Glutamatergic neuron (in vitro differentiated cells): ENCODE measurements at regions not wholly inside any gene's neighbourhood (a gene's known extent, or its start where the extent isn't known, plus 50 kb on each side); places are given as distances from the start of the nearest gene placed in this dataset.

Source experiments
- DNase-seq: peaks from one replicate; pipeline ENCODE4 v3.0.0; 2022
- H3K27ac Mint-ChIP-seq: one replicate; pipeline ENCODE4 v1.8.0; 2020; ENCODE audit warnings: mild to moderate bottlenecking, mixed read lengths, inconsistent platforms; ENCODE audit not compliant: unreplicated experiment
- H3K27me3 Mint-ChIP-seq: one replicate; pipeline ENCODE4 v1.8.0; 2020; ENCODE audit warnings: mild to moderate bottlenecking, moderate library complexity, mixed read lengths, inconsistent platforms; ENCODE audit not compliant: unreplicated experiment
- H3K36me3 Mint-ChIP-seq: one replicate; pipeline ENCODE4 v1.8.0; 2020; ENCODE audit warnings: mild to moderate bottlenecking, mixed read lengths, inconsistent platforms; ENCODE audit not compliant: unreplicated experiment
- H3K4me1 Mint-ChIP-seq: one replicate; pipeline ENCODE4 v1.8.0; 2020; ENCODE audit warnings: mild to moderate bottlenecking, low read depth, mixed read lengths, inconsistent platforms; ENCODE audit not compliant: unreplicated experiment
- H3K4me3 Mint-ChIP-seq: one replicate; pipeline ENCODE4 v1.8.0; 2020; ENCODE audit warnings: mild to moderate bottlenecking, mixed read lengths, inconsistent platforms; ENCODE audit not compliant: unreplicated experiment
- H3K9me3 Mint-ChIP-seq: one replicate; pipeline ENCODE4 v1.8.0; 2020; ENCODE audit warnings: mild to moderate bottlenecking, moderate library complexity, mixed read lengths, inconsistent platforms; ENCODE audit not compliant: unreplicated experiment
- CTCF ChIP-seq: fragments of 200-600 bp; sonication (generic); IDR thresholded peaks from one replicate; pipeline ENCODE4 v1.5.0; 2021; ENCODE audit not compliant: partially characterized antibody, unreplicated experiment

- Mint-ChIP-seq H3K36me3 (peaks cover 8% of the 10 kb centered on the region), H3K27me3 (no peaks in the 10 kb centered on the region), H3K4me1 (peaks cover 9% of the 10 kb centered on the region), H3K27ac (no peak overlapping the region), H3K9me3 (no peaks in the 10 kb centered on the region), H3K4me3 (no peak overlapping the region)
- TF ChIP-seq CTCF = no peak
- no peak for DNase-seq
Measured at GRCh38 chr21:21806711-21807597, 808.7 kb downstream of the NCAM2 start.

- DNase-seq = no peak
- Mint-ChIP-seq H3K27me3 (no peaks in the 10 kb centered on the region), H3K27ac (no peak overlapping the region), H3K4me3 (peak overlapping the region; percentile 3), H3K9me3 (no peaks in the 10 kb centered on the region), H3K36me3 (peaks cover 8% of the 10 kb centered on the region), H3K4me1 (peaks cover 9% of the 10 kb centered on the region)
- no peak for TF ChIP-seq CTCF
Measured at GRCh38 chr21:21807598-21807903, 809.3 kb downstream of the NCAM2 start.

- H3K9me3 Mint-ChIP-seq = no peaks in the 10 kb centered on the region
- H3K27ac Mint-ChIP-seq = no peak overlapping the region
Measured at GRCh38 chr21:21813289-21813688, 815.1 kb downstream of the NCAM2 start.

GRCh38 chr21:21813934-21814333, 815.7 kb downstream of the NCAM2 start:
- Mint-ChIP-seq H3K27ac (no peak overlapping the region), H3K4me1 (peaks cover 2% of the 10 kb centered on the region)

More at GRCh38 chr21:21813289-21813688, 815.1 kb downstream of the NCAM2 start:
- H3K27me3 Mint-ChIP-seq = no peaks in the 10 kb centered on the region
- DNase-seq = no peak
- no peak overlapping the region for H3K4me3 Mint-ChIP-seq
- no peaks in the 10 kb centered on the region for H3K4me1 Mint-ChIP-seq
- H3K36me3 Mint-ChIP-seq = no peaks in the 10 kb centered on the region
- TF ChIP-seq CTCF = no peak

More at GRCh38 chr21:21813934-21814333, 815.7 kb downstream of the NCAM2 start:
- no peaks in the 10 kb centered on the region for H3K9me3 Mint-ChIP-seq
- no peak for TF ChIP-seq CTCF
- no peaks in the 10 kb centered on the region for H3K36me3 Mint-ChIP-seq
- peaks cover 1% of the 10 kb centered on the region for H3K27me3 Mint-ChIP-seq
- H3K4me3 Mint-ChIP-seq = no peak overlapping the region
- DNase-seq = no peak
